ENCODE measurements at regions not wholly inside any gene's neighbourhood (a gene's known extent, or its start where the extent isn't known, plus 50 kb on each side); places are given as distances from the start of the nearest gene placed in this dataset.

- Mint-ChIP-seq H3K4me3 (no peak overlapping the region), H3K9me3 (no peaks in the 10 kb centered on the region), H3K27me3 (ENCODE audit: low read depth) (no peaks in the 10 kb centered on the region), H3K36me3 (no peaks in the 10 kb centered on the region), H3K4me1 (no peaks in the 10 kb centered on the region), H3K27ac (no peak overlapping the region)
- DNase-seq (ENCODE audit: low spot score in 2 of 2, unreplicated experiment in 2 of 2) = no peak
- TF ChIP-seq, protein P1, sequence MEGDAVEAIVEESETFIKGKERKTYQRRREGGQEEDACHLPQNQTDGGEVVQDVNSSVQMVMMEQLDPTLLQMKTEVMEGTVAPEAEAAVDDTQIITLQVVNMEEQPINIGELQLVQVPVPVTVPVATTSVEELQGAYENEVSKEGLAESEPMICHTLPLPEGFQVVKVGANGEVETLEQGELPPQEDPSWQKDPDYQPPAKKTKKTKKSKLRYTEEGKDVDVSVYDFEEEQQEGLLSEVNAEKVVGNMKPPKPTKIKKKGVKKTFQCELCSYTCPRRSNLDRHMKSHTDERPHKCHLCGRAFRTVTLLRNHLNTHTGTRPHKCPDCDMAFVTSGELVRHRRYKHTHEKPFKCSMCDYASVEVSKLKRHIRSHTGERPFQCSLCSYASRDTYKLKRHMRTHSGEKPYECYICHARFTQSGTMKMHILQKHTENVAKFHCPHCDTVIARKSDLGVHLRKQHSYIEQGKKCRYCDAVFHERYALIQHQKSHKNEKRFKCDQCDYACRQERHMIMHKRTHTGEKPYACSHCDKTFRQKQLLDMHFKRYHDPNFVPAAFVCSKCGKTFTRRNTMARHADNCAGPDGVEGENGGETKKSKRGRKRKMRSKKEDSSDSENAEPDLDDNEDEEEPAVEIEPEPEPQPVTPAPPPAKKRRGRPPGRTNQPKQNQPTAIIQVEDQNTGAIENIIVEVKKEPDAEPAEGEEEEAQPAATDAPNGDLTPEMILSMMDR (IDR thresholded peaks at IDR 0.05; ENCODE audit: unreplicated experiment) = no peak
These were observed 187.4 kb downstream of the LRIG3 start for GRCh38 chr12:58732894-58733293.

- H3K4me1 Mint-ChIP-seq = no peaks in the 10 kb centered on the region
- no peaks in the 10 kb centered on the region for H3K36me3 Mint-ChIP-seq
- peaks cover 13% of the 10 kb centered on the region for H3K9me3 Mint-ChIP-seq
- no peak for DNase-seq (ENCODE audit: low spot score in 2 of 2, unreplicated experiment in 2 of 2)
- no peak overlapping the region for H3K4me3 Mint-ChIP-seq
- no peak overlapping the region for H3K27ac Mint-ChIP-seq
- TF ChIP-seq, protein P1 (IDR thresholded peaks at IDR 0.05; ENCODE audit: unreplicated experiment) = no peak
- H3K27me3 Mint-ChIP-seq (ENCODE audit: low read depth) = no peaks in the 10 kb centered on the region
These were observed 179.1 kb downstream of the LRIG3 start for GRCh38 chr12:58741226-58741625.

DNA sequence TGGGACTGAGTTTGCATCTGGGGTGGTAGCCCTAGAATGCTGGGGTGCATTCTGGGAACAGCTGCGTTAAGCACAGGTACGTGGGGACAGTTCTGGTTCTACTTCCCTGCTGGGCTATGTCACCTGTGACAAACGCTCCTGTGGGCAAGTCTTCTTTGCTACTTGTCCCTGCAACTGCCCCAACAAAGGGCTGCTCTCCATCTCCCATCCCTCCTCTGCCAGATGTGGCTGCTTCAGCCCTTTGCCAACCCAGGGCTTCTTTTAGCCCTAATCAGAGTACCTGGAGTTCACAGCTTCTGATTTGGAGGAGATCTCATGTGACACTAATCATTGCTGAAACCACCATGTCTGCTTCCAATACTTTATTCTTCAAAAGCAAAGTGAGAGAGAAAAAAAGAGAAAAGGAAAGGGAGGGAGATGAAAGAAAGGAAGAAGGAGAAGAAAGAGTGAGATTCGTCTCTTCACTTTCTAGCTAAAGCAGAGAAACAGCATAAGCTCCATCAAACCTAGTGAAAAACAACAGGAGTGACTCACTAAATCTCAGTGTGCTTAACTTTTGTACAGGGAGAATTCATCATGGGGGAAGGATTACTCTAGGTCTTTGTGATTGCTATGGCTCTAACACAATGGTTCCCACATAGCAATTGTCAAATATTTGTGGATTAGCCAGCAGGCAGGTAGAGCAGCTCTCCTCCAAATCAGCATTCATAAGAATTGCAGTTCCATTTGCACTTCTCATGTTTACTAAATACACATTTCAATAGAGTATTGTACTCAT lies 174.8 kb downstream of the LRIG3 start:
- Mint-ChIP-seq H3K4me3 (no peak overlapping the region), H3K4me1 (no peaks in the 10 kb centered on the region), H3K36me3 (no peaks in the 10 kb centered on the region), H3K9me3 (peaks cover 8% of the 10 kb centered on the region), H3K27ac (no peak overlapping the region), H3K27me3 (ENCODE audit: low read depth) (no peaks in the 10 kb centered on the region)
- DNase-seq (ENCODE audit: low spot score in 2 of 2, unreplicated experiment in 2 of 2) = no peak
- TF ChIP-seq, protein P1 (IDR thresholded peaks at IDR 0.05; ENCODE audit: unreplicated experiment) = no peak

DNA sequence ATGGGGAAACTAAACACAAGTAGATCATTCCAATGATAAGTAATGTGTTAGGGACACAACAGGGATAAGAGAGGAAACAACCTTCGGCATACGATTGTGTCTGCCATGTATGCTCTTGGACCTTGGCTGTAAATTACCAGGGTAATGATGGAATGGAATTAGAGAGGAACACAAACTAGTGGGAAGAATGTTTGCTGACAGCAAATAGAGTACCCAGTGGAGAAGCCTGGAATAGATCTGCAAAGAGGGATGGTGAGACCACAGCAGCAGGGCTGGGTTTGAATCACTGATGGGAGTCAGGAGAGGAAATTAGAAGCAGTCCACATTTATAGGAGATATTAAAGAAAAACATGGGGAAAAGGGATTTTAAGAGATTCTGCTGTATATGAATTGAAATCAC lies 172.8 kb downstream of the LRIG3 start:
- DNase-seq (ENCODE audit: low spot score in 2 of 2, unreplicated experiment in 2 of 2) = no peak
- H3K9me3 Mint-ChIP-seq = no peaks in the 10 kb centered on the region

GRCh38 chr12:58750484-58750883 lies 169.8 kb downstream of the LRIG3 start:
- Mint-ChIP-seq H3K4me1 (no peaks in the 10 kb centered on the region), H3K4me3 (no peak overlapping the region), H3K27me3 (ENCODE audit: low read depth) (no peaks in the 10 kb centered on the region), H3K9me3 (peaks cover 5% of the 10 kb centered on the region), H3K27ac (no peak overlapping the region), H3K36me3 (no peaks in the 10 kb centered on the region)
- DNase-seq (ENCODE audit: low spot score in 2 of 2, unreplicated experiment in 2 of 2) = no peak
- TF ChIP-seq, protein P1 (IDR thresholded peaks at IDR 0.05; ENCODE audit: unreplicated experiment) = no peak

More for the DNA sequence above, 172.8 kb downstream of the LRIG3 start:
- no peaks in the 10 kb centered on the region for H3K4me1 Mint-ChIP-seq
- H3K27ac Mint-ChIP-seq = no peak overlapping the region
- H3K36me3 Mint-ChIP-seq = no peaks in the 10 kb centered on the region
- TF ChIP-seq, protein P1 (IDR thresholded peaks at IDR 0.05; ENCODE audit: unreplicated experiment) = no peak
- H3K27me3 Mint-ChIP-seq (ENCODE audit: low read depth) = no peaks in the 10 kb centered on the region
- H3K4me3 Mint-ChIP-seq = no peak overlapping the region
